ENCODE measurements at regions not wholly inside any gene's neighbourhood (a gene's known extent, or its start where the extent isn't known, plus 50 kb on each side); places are given as distances from the start of the nearest gene placed in this dataset.

DNA sequence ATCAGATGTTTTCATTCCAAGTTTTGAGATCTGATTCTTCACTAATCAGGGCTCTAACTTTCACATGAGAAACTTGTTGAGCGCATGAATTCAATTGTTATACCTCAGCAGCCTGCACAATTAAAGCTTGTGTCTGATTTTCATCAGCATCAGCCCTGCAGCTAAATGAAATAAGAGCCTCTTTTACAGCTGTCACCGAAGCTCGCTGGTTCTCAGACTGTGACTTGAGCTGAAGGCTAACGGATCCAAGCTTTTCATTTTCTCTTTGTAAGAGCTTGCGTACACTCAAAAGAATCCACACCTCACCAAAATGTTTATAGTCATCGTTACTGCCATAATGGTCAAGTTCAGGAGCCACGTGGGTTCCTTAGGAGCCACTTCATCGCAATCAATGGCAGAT, 65.5 kb upstream of the BEGAIN start:
- TF ChIP-seq, protein P1, sequence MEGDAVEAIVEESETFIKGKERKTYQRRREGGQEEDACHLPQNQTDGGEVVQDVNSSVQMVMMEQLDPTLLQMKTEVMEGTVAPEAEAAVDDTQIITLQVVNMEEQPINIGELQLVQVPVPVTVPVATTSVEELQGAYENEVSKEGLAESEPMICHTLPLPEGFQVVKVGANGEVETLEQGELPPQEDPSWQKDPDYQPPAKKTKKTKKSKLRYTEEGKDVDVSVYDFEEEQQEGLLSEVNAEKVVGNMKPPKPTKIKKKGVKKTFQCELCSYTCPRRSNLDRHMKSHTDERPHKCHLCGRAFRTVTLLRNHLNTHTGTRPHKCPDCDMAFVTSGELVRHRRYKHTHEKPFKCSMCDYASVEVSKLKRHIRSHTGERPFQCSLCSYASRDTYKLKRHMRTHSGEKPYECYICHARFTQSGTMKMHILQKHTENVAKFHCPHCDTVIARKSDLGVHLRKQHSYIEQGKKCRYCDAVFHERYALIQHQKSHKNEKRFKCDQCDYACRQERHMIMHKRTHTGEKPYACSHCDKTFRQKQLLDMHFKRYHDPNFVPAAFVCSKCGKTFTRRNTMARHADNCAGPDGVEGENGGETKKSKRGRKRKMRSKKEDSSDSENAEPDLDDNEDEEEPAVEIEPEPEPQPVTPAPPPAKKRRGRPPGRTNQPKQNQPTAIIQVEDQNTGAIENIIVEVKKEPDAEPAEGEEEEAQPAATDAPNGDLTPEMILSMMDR (IDR thresholded peaks at IDR 0.05; ENCODE audit: low read depth, low read length): no peak
- TF ChIP-seq POLR2A (IDR thresholded peaks at IDR 0.05; ENCODE audit: extremely low read depth, insufficient read length): no peak
- TF ChIP-seq, protein P2, sequence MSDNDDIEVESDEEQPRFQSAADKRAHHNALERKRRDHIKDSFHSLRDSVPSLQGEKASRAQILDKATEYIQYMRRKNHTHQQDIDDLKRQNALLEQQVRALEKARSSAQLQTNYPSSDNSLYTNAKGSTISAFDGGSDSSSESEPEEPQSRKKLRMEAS (IDR thresholded peaks at IDR 0.05; ENCODE audit: low read depth, low read length): no peak

Measured in NB4 (cell line).